ES-I3 (cell line): ENCODE measurements at regions not wholly inside any gene's neighbourhood (a gene's known extent, or its start where the extent isn't known, plus 50 kb on each side); places are given as distances from the start of the nearest gene placed in this dataset.

Source experiments
- H3K36me3 ChIP-seq: 2 replicates; pipeline ENCODE4 v1.6.1; 2013; ENCODE audit warnings: mild to moderate bottlenecking, low read length, control low read depth, moderate library complexity; ENCODE audit not compliant: insufficient read depth
- H3K4me1 ChIP-seq: 2 replicates; pipeline ENCODE4 v1.6.1; 2013; ENCODE audit warnings: mild to moderate bottlenecking, control low read depth, low read length; ENCODE audit not compliant: insufficient read depth
- H3K9ac ChIP-seq: 2 replicates; pipeline ENCODE4 v1.6.1; 2013; ENCODE audit warnings: low read depth, mild to moderate bottlenecking, low read length, moderate library complexity
- H3K9me3 ChIP-seq: 2 replicates; pipeline ENCODE4 v1.6.1; 2013; ENCODE audit warnings: mild to moderate bottlenecking, low read length, moderate library complexity; ENCODE audit not compliant: control insufficient read depth, insufficient read depth

DNA sequence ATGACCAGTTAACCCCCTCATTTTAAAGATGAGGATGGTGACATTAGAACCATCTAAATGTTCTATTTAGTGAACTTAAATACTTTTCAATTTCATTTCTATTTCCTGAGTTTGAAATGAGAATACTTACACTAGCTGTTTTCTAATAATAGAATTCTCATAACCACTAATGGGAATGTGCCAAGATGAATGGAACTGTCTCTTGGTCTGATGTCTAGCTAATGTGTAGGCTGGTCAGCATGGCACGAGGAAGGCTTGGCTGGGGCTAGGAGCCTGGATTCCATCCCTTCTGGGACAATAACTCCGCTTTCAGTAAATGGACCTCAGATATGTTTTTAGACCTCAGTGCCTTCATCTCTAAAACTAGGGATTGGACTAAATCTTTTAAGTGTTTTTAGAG is 185.8 kb upstream of the NRP1 start:
- Histone ChIP-seq H3K9ac (no peak overlapping the region), H3K4me1 (peaks cover 14% of the 10 kb centered on the region), H3K9me3 (no peaks in the 10 kb centered on the region), H3K36me3 (no peaks in the 10 kb centered on the region)

DNA sequence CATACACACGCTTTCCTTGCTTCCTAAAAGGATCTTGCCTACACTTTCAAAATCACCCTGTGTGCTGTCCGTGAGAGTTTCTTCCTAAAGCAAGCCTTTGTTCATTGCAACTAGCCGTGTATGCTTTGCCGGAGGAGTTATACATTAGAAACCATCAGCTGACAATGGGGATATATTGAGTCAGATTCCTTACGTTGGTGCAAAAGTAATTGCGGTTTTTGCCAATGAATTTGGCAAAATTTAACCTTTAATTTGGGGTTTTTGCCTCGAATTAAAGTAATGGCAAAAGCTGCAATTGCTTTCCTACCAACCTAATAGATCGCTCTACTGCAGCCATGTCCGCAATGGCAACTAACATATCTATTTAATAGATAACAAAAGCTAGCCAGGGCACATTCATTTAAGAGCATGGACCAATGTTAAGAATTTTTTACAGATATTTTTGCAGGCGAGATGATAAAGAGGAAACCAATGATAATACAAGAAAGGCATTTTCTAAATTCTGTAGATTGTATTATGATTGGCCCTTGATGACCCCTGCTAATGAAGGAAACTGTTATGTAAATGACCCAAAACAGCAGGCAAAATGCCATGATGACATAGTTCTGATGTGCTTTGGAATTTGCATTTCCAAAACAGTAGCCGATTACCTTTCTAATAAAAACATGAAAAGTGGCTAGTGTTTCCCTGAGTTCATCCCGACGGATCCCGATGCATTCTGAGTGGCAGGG is 184.8 kb upstream of the NRP1 start:
- no peaks in the 10 kb centered on the region for H3K36me3 ChIP-seq

DNA sequence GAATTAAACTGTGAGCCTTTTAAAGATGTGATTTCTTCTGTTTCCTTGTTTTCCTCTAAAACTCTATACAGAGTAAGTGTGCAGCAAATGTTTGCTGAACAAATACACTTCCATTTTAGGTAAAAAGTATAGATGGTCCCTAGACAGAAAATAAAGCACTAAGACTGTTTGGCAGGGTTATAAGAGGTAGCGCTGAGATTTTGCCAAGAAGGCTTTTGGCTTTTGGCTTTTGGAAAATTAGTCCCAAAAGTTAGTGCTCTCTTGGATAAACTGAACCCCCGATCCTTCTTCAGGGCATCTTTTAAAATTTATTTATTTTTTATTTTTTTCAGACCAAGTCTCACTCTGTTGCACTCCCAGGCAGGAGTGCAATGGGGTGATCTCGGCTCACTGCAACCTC is 175.7 kb upstream of the NRP1 start:
- no peaks in the 10 kb centered on the region for H3K9me3 ChIP-seq
- H3K4me1 ChIP-seq: peaks cover 14% of the 10 kb centered on the region
- no peak overlapping the region for H3K9ac ChIP-seq
- no peaks in the 10 kb centered on the region for H3K36me3 ChIP-seq

More for the DNA sequence above, 184.8 kb upstream of the NRP1 start:
- H3K9ac ChIP-seq: peak overlapping the region; percentile 14; the same call in 1 of the 2 replicates
- no peaks in the 10 kb centered on the region for H3K9me3 ChIP-seq
- H3K4me1 ChIP-seq: peaks cover 14% of the 10 kb centered on the region

DNA sequence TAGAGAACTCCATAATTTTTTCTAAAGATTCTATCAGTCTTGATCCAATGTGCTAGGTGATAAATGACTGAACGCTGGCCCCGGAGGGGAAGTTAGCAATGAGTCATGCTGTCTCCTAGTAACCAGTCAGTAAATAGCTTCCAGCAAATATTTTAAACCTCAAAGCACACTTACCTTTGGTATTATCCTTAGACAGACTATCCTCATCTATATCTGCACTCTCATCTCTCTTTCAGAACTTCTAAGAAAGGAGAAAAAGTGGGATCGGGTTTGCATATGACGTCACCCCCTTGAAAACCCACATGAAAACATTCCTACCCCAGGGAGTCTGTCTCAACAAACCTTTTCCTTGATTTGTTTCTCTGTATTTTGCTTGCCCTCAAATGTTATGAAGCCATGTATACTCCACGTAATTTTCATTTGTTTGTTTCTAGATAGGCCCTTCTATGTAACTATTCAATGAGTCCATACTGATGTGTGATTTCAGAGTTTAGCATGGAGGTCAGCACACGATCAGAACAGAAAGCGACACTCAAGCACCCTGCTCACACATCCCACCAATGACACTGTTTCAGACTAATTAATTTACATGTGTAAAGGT is 174.9 kb upstream of the NRP1 start:
- H3K9ac ChIP-seq: no peak overlapping the region
- no peaks in the 10 kb centered on the region for H3K36me3 ChIP-seq
- H3K4me1 ChIP-seq: peaks cover 14% of the 10 kb centered on the region
- no peaks in the 10 kb centered on the region for H3K9me3 ChIP-seq

DNA sequence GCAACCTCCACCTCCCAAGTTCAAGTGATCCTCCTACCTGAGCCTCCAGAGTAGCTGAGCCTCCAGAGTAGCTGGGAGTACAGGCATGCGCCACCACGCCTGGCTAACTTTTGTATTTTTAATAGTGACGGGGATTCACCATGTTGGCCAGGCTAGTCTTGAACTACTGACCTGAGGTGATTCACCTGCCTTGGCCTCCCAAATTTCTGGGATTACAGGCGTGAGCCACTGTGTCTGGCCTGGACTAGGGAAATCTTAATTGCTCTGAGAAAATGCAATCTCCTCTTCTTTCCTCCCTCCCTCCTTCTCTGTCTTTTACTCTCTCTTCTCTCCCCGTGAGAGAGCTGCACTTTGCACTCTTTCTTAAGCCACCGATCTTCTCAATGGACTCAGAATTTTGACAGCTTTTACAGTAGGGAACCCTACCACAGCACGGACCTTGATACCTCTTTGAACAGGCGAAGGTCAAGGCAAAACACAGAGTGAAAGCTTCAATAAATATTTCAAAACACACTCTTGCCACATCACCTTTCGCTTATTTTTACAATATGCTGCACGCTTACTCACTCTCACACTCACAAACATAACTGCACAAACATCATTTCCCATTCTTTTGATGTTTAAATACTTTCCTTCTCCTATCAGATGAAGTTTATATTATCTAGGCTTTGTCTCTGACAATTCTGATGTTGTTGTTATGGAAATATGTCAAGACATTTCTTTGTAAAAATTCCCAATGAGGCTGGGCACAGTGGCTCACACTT is 173.4 kb upstream of the NRP1 start:
- Histone ChIP-seq H3K4me1 (peaks cover 14% of the 10 kb centered on the region), H3K9me3 (no peaks in the 10 kb centered on the region), H3K36me3 (no peaks in the 10 kb centered on the region), H3K9ac (no peak overlapping the region)

DNA sequence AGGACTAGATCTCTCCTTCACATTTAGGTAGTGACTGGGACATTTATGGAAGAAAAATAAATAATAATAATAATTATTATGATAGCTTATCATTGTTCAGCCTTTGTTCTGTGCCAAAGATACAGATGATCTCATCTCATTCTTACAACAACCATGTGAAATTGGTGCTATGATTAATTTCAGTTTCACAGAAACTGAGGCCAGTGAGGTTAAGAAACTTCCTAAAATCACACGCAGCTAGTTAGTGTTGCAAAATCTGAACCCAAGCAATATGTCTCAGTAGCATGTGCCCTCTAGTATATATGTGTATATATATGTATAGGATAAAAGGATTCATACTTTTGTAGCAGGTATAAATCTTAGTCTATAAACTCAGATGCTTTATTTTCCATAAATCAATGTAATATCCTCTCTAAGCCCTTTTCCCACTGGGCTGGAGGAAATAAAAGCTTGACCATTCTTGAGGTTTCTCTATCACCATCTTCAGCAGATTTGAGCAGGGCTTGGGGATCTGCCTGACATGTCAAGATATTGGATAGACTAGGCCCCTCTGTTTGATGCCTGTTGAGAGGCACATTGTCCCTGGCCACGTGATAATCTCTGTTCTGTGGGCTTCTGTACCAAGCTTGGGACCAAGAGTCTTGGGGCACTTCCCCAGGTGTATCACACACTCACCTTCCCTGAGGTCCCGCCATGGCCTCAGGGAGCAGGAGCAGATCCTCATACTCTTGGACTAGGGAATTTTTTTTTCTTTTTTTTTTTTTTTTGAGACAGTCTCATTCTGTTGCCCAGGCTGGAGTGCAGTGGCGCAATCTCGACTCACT is 172.6 kb upstream of the NRP1 start:
- H3K36me3 ChIP-seq: no peaks in the 10 kb centered on the region
- H3K4me1 ChIP-seq: peaks cover 14% of the 10 kb centered on the region
- H3K9ac ChIP-seq: no peak overlapping the region
- H3K9me3 ChIP-seq: no peaks in the 10 kb centered on the region

DNA sequence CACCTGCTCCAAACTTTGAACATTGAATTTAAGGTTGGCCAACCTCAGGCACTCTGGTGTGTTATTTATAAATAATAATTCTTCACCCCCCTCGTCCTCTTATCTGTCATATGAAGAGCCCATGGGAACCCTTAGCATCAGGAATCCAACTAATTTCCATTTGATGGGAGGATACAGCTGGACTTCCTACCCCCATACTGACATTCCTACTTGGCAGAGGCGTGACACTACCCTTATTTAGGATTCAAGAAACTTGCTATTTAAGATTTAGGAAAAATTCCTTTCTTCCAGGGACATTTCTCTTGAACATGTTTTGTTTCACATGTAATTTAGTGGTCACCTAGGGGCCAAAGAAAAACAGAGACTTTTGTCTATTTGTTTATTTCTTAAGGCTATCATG is 171.9 kb upstream of the NRP1 start:
- Histone ChIP-seq H3K36me3 (no peaks in the 10 kb centered on the region), H3K9ac (no peak overlapping the region), H3K4me1 (peaks cover 14% of the 10 kb centered on the region), H3K9me3 (no peaks in the 10 kb centered on the region)

DNA sequence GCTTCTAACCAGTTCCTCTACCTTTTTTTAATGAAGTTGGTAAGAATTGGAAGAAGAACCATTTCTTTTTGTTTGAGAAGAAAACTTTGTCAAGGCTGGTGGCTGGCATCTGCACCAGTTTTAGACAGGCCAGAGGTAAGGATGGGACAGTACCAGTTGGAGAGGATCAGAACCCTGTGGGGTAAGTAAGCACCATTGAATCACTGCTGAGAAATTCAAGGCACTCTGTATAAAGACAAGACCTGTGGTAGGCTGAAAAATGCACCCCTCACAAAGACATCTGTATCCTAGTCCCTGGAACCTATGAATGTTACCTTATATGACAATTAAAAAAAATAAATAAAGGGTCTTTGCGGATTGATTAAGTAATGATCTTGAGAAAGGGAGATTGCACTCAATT is 166.7 kb upstream of the NRP1 start:
- H3K9ac ChIP-seq: no peak overlapping the region
- no peaks in the 10 kb centered on the region for H3K36me3 ChIP-seq

DNA sequence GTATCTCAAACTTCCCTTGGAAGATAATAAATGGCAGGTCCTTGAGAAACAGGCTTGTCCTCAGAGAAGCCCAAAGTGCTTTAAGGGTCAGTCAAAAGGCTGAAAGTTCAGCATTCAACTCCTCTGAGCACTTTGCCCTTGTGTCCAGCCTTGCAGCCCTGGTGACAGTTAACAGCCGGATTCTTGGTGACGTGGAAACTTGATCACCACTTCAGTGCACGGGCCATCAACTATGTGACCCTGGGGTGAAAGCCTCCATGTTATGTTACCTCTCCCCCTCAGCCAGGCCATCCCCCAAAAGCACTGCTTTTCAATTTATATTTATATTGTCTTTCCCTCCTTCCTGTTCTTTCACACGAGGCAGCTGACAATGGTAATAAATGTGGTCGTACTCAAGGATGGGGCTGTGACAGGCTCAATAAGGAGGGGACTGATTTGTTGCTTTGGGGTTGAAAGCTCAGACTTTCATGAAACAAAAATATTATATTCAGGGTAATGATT is 164.0 kb upstream of the NRP1 start:
- Histone ChIP-seq H3K9me3 (no peaks in the 10 kb centered on the region), H3K9ac (no peak overlapping the region), H3K4me1 (no peaks in the 10 kb centered on the region; the same call in 1 of the 2 replicates), H3K36me3 (no peaks in the 10 kb centered on the region)

More for the DNA sequence above, 166.7 kb upstream of the NRP1 start:
- Histone ChIP-seq H3K4me1 (no peaks in the 10 kb centered on the region), H3K9me3 (no peaks in the 10 kb centered on the region)

DNA sequence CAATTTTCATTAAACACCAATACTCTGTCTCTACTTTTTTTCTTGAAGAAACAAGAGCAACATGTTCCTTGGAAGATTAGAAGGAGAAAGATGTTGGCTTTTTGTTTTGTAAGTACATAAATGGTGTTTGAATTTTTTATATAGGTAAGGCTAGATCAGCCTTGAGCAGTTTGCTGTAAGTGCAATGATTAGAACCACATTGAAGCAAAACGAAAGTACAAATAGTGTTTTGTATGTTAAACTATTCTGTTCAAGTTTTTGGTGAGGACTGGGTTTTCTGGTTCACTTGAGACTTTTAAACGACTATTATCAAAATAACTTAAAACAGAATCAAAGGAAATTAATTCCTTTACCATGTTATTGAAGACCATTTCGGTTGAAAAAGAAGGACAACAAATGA is 162.9 kb upstream of the NRP1 start:
- no peaks in the 10 kb centered on the region; the same call in 1 of the 2 replicates for H3K4me1 ChIP-seq
- no peaks in the 10 kb centered on the region for H3K9me3 ChIP-seq
- H3K36me3 ChIP-seq: no peaks in the 10 kb centered on the region
- no peak overlapping the region for H3K9ac ChIP-seq

DNA sequence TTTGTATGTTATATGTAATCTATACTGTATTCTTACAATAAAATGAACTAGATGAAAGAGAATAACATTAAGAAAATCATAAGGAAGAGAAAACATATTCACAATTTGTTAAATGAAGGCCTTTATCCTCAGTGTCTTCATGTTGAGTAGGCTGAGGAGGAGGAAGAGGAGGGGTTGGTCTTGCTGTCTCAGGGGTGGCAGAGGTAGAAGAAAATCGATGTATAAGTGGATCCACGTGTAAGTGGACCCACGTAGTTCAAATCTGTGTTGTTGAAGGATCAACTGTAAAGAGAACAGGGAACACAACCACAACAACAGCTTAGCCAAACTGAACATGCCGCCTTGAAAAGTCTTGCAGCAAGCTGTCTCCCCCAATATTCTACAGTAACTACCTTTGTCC is 161.6 kb upstream of the NRP1 start:
- no peak overlapping the region for H3K9ac ChIP-seq
- H3K9me3 ChIP-seq: no peaks in the 10 kb centered on the region; the same call in 1 of the 2 replicates
- H3K4me1 ChIP-seq: no peaks in the 10 kb centered on the region; the same call in 1 of the 2 replicates
- no peaks in the 10 kb centered on the region for H3K36me3 ChIP-seq

DNA sequence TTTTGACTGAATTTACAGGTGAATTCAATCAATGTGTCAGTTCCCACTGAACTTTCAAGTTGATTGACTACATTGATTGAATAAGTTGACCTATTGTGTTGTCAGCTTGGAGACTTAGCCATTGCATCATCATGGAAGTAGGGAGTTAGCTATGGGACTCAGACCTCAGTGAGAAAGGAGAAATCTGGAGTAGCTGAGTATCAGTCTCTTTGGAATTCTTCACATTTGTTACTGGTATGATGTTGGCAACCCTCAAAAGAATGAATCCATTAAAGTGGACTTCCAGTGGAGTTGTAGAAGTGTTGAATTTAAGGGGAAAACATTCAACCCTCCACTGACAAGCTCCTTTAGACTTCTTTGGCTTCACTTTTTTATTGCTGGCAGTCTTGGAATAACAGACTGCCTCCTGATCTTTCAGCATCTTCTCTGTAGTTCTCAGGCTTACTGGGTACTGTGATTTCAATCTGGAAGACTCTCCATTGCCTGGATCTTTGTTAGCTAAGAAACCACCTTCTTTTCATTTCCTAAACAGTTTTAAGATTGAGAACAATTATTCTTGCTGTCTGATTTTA is 160.3 kb upstream of the NRP1 start:
- Histone ChIP-seq H3K9ac (no peak overlapping the region), H3K4me1 (no peaks in the 10 kb centered on the region; the same call in 1 of the 2 replicates), H3K9me3 (no peaks in the 10 kb centered on the region; the same call in 1 of the 2 replicates), H3K36me3 (no peaks in the 10 kb centered on the region)

DNA sequence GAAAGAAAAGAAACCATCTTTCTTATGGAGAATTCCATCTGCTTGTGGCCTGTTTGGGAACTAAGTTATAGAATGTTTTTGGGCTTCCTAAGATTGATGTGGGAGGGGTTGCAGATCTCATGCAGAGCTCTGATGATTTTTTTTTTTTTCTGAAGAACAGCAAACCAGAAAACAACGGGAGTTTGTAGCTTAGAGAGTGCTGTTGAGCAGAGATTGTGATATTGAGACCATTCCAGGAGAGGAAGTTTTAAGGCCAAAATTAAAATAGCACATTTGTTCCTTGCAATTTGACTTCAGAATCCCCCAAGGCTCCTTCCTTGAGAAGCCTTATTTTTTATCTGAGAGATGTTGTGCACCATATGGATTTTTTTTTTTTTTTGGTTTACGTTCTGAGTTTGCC is 159.5 kb upstream of the NRP1 start:
- no peaks in the 10 kb centered on the region; the same call in 1 of the 2 replicates for H3K9me3 ChIP-seq
- H3K4me1 ChIP-seq: no peaks in the 10 kb centered on the region; the same call in 1 of the 2 replicates
- H3K9ac ChIP-seq: no peak overlapping the region
- H3K36me3 ChIP-seq: no peaks in the 10 kb centered on the region
